ENCODE measurements at regions not wholly inside any gene's neighbourhood (a gene's known extent, or its start where the extent isn't known, plus 50 kb on each side); places are given as distances from the start of the nearest gene placed in this dataset.
A peak's percentile ranks its signal among the peaks of the same experiment; 100 is the strongest.

DNA sequence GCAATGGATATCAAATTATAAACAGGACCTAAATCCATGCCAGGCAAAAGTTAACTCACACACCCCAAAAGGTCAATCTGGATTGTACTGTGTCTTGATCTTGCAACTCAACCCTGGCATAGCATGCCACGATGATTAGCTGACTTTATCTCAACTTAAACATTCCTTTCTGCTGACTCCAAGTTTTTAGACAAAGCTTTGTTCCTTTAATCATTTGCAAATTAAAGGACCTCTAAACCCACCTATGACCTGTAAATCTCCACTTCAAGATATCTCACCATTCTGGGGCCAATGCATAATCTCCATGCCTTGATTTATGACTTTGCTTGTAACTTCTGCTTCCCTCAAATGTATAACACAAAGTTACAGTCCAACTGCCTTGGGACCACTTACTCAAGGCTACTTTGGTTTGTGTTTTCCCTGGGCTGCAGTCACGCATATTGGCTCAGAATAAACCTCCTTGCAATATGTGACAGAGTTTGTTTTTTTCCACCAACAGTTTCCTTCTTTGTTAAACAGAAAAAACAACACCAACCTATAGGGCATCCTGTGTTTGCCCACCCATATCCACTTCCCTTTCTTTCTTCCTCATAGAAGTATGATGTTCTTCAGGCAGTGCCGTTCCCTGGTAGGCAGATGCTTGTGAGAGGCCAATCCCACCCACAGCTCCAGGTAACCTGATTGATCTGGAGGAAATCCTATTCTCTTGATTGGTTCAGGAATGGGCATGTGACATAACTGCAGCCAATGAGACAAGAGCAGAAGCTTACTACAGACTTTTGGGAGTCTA, 390.6 kb upstream of the ERCC4 start:
- Histone ChIP-seq H2AFZ (no peak overlapping the region), H3K27ac (peak overlapping the region; percentile 82), H3K27me3 (no peaks in the 10 kb centered on the region), H3K9me2 (replicated peaks; ENCODE audit: insufficient read depth) (no peaks in the 10 kb centered on the region), H4K20me1 (ENCODE audit: insufficient read depth, poor library complexity, severe bottlenecking) (no peaks in the 10 kb centered on the region), H3K79me2 (no peaks in the 10 kb centered on the region), H3K4me2 (no peak overlapping the region), H3K36me3 (replicated peaks; ENCODE audit: insufficient read depth, low read depth) (no peaks in the 10 kb centered on the region), H3K9me3 (ENCODE audit: low read depth) (no peaks in the 10 kb centered on the region), H3K4me1 (ENCODE audit: insufficient read depth) (peaks cover 8% of the 10 kb centered on the region), H3K4me3 (no peak overlapping the region)
- 33% methylated on average over 3 of the region's 3 CpGs for WGBS (ENCODE audit: low lambda C conversion rate, missing lambda C conversion rate)
- peak; percentile 30 for DNase-seq (ENCODE audit: low spot score)
- TF ChIP-seq EZH2phosphoT487 (IDR thresholded peaks at IDR 0.05; ENCODE audit: low read depth, severe bottlenecking, unreplicated experiment) (no peak), EZH2 (IDR thresholded peaks at IDR 0.05; ENCODE audit: borderline replicate concordance) (no peak)
- TF ChIP-seq, protein P1, sequence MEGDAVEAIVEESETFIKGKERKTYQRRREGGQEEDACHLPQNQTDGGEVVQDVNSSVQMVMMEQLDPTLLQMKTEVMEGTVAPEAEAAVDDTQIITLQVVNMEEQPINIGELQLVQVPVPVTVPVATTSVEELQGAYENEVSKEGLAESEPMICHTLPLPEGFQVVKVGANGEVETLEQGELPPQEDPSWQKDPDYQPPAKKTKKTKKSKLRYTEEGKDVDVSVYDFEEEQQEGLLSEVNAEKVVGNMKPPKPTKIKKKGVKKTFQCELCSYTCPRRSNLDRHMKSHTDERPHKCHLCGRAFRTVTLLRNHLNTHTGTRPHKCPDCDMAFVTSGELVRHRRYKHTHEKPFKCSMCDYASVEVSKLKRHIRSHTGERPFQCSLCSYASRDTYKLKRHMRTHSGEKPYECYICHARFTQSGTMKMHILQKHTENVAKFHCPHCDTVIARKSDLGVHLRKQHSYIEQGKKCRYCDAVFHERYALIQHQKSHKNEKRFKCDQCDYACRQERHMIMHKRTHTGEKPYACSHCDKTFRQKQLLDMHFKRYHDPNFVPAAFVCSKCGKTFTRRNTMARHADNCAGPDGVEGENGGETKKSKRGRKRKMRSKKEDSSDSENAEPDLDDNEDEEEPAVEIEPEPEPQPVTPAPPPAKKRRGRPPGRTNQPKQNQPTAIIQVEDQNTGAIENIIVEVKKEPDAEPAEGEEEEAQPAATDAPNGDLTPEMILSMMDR (IDR thresholded peaks at IDR 0.05; ENCODE audit: poor library complexity): no peak

DNA sequence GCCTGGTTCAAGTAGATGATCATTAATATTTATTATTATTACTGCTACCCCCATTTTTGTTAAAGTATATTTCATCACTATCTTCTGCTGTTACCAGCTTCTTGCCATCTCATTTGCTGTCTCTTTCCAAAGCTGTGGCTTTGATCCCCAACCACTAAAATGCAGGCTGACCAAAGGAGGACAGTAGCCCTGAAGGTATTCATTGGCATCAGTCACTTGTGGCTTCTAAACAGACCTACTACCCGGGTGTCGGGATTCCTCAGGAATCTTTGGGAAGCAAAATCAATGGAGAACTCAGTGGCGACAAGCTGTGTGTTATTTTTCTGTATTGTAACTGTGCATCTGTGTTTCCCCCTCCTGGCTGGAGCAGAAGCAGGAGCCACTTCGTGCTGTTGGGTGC, 379.2 kb upstream of the ERCC4 start:
- Histone ChIP-seq H3K4me1 (ENCODE audit: insufficient read depth) (no peaks in the 10 kb centered on the region), H3K9me2 (replicated peaks; ENCODE audit: insufficient read depth) (no peaks in the 10 kb centered on the region), H3K27me3 (no peaks in the 10 kb centered on the region), H3K79me2 (no peaks in the 10 kb centered on the region), H3K4me2 (no peak overlapping the region), H3K27ac (no peak overlapping the region), H3K36me3 (replicated peaks; ENCODE audit: insufficient read depth, low read depth) (no peaks in the 10 kb centered on the region), H3K9me3 (ENCODE audit: low read depth) (no peaks in the 10 kb centered on the region), H2AFZ (no peak overlapping the region), H3K4me3 (no peak overlapping the region), H4K20me1 (ENCODE audit: insufficient read depth, poor library complexity, severe bottlenecking) (no peaks in the 10 kb centered on the region)
- WGBS (ENCODE audit: low lambda C conversion rate, missing lambda C conversion rate): 85% methylated on average over 4 of the region's 4 CpGs
- DNase-seq (ENCODE audit: low spot score): no peak
- TF ChIP-seq EZH2phosphoT487 (IDR thresholded peaks at IDR 0.05; ENCODE audit: low read depth, severe bottlenecking, unreplicated experiment): no peak

DNA sequence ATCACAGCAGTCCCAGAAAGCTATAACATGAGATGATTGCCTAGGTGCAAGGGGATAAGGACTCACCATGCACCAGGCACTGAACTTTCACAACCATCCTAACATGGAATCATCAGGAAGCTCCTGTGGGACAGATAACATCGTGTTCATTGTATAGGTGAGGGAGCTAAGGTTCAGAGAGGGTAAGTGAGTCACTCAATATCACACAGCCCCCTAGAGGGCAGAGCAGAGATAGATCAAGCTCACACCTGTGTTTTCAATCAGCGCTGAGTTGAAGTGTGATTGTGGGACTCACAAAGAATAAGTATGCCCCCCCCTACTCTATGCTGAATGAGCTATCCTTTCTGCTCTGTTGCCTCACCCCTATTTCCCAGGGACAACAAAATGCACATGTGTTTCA, 377.7 kb upstream of the ERCC4 start:
- DNase-seq (ENCODE audit: low spot score): no peak
- no peak overlapping the region for H3K4me2 ChIP-seq
- no peaks in the 10 kb centered on the region for H3K36me3 ChIP-seq (replicated peaks; ENCODE audit: insufficient read depth, low read depth)
- 75% methylated on average over 2 of the region's 2 CpGs for WGBS (ENCODE audit: low lambda C conversion rate, missing lambda C conversion rate)
- no peaks in the 10 kb centered on the region for H3K9me2 ChIP-seq (replicated peaks; ENCODE audit: insufficient read depth)
- no peaks in the 10 kb centered on the region for H3K79me2 ChIP-seq
- no peaks in the 10 kb centered on the region for H3K27me3 ChIP-seq
- no peaks in the 10 kb centered on the region for H4K20me1 ChIP-seq (ENCODE audit: insufficient read depth, poor library complexity, severe bottlenecking)
- H3K4me3 ChIP-seq: no peak overlapping the region
- no peaks in the 10 kb centered on the region for H3K4me1 ChIP-seq (ENCODE audit: insufficient read depth)
- H3K9me3 ChIP-seq (ENCODE audit: low read depth): no peaks in the 10 kb centered on the region
- TF ChIP-seq, protein P1 (IDR thresholded peaks at IDR 0.05; ENCODE audit: poor library complexity): no peak
- TF ChIP-seq EZH2 (IDR thresholded peaks at IDR 0.05; ENCODE audit: borderline replicate concordance) (no peak), EZH2phosphoT487 (IDR thresholded peaks at IDR 0.05; ENCODE audit: low read depth, severe bottlenecking, unreplicated experiment) (no peak)
- no peak overlapping the region for H3K27ac ChIP-seq
- no peak overlapping the region for H2AFZ ChIP-seq

DNA sequence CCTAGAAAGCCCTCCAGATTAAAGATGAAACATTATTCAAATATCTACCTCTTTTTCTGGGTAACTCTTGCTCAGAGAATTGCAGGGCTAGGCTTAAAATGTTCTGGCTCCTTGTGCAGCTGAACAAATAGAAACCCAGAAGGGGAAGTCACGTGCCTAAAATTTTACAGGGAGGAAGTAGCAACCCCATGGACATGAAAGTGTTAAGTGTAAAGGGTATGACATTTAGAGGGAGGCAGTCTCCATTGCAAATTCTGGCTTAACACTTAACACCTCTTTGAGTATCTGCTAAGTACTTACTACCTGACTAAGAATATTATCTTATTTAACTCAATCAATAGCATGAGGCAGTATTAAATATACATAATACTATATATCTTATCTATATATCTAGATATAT, 376.1 kb upstream of the ERCC4 start:
- Histone ChIP-seq H2AFZ (no peak overlapping the region), H3K4me1 (ENCODE audit: insufficient read depth) (no peaks in the 10 kb centered on the region), H3K4me3 (no peak overlapping the region), H4K20me1 (ENCODE audit: insufficient read depth, poor library complexity, severe bottlenecking) (no peaks in the 10 kb centered on the region), H3K9me2 (replicated peaks; ENCODE audit: insufficient read depth) (no peaks in the 10 kb centered on the region), H3K36me3 (replicated peaks; ENCODE audit: insufficient read depth, low read depth) (no peaks in the 10 kb centered on the region), H3K79me2 (no peaks in the 10 kb centered on the region), H3K27me3 (no peaks in the 10 kb centered on the region), H3K27ac (no peak overlapping the region), H3K9me3 (ENCODE audit: low read depth) (no peaks in the 10 kb centered on the region), H3K4me2 (no peak overlapping the region)
- no peak for DNase-seq (ENCODE audit: low spot score)
- 70% methylated on average over 1 of the region's 1 CpG for WGBS (ENCODE audit: low lambda C conversion rate, missing lambda C conversion rate)
- TF ChIP-seq, protein P1 (IDR thresholded peaks at IDR 0.05; ENCODE audit: poor library complexity): no peak
- TF ChIP-seq EZH2phosphoT487 (IDR thresholded peaks at IDR 0.05; ENCODE audit: low read depth, severe bottlenecking, unreplicated experiment): no peak
- no peak for TF ChIP-seq EZH2 (IDR thresholded peaks at IDR 0.05; ENCODE audit: borderline replicate concordance)

All from hepatocyte (in vitro differentiated cells).